ENCODE measurements at regions not wholly inside any gene's neighbourhood (a gene's known extent, or its start where the extent isn't known, plus 50 kb on each side); places are given as distances from the start of the nearest gene placed in this dataset.

DNA sequence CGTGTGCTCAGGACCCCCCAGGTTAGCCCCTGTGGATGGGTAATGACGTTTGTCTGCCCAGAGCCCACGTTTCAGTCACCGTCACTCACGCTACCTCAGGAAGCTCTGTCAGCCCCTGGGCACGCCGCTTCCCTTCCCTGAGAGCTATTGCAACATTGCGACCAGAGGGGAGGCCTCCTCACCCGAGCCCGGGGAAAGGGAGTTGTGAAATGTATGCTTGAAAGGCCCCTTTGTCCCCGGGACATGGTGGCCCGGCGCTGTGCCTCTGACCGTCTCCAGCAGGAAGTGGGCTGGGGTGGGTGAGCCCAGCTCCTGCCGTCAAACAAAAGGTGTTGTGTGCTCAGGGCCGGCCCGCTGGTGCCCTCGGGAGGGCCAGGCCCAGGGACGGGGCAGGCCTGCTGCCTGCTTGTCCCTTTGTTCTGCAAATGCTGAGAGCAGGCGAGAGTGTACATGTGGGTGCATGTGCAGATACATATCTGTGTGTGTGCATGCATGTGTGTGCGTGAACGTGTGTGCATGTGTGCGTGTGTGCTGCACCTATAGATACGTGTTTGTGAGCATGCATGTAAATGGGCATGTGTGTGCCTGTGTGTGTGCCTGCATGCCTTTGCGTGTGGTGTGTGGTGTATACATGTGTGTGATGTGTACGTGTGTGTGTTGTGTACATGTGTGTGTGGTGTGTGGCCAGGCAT lies 1125.0 kb downstream of the BRD1 start (continued):
- TF ChIP-seq, protein P1, sequence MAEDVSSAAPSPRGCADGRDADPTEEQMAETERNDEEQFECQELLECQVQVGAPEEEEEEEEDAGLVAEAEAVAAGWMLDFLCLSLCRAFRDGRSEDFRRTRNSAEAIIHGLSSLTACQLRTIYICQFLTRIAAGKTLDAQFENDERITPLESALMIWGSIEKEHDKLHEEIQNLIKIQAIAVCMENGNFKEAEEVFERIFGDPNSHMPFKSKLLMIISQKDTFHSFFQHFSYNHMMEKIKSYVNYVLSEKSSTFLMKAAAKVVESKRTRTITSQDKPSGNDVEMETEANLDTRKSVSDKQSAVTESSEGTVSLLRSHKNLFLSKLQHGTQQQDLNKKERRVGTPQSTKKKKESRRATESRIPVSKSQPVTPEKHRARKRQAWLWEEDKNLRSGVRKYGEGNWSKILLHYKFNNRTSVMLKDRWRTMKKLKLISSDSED (CRISPR knock-in tag; IDR thresholded peaks at IDR 0.05) = peak; percentile 93; the same call in 1 of the 2 replicates
- TF ChIP-seq, protein P2, sequence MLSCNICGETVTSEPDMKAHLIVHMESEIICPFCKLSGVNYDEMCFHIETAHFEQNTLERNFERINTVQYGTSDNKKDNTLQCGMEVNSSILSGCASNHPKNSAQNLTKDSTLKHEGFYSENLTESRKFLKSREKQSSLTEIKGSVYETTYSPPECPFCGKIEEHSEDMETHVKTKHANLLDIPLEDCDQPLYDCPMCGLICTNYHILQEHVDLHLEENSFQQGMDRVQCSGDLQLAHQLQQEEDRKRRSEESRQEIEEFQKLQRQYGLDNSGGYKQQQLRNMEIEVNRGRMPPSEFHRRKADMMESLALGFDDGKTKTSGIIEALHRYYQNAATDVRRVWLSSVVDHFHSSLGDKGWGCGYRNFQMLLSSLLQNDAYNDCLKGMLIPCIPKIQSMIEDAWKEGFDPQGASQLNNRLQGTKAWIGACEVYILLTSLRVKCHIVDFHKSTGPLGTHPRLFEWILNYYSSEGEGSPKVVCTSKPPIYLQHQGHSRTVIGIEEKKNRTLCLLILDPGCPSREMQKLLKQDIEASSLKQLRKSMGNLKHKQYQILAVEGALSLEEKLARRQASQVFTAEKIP (CRISPR knock-in tag; IDR thresholded peaks at IDR 0.05; ENCODE audit: borderline replicate concordance) = no peak
- TF ChIP-seq ZSCAN21 (CRISPR knock-in tag; IDR thresholded peaks at IDR 0.05; ENCODE audit: borderline replicate concordance) = peak; percentile 89
- TF ChIP-seq, protein P3, sequence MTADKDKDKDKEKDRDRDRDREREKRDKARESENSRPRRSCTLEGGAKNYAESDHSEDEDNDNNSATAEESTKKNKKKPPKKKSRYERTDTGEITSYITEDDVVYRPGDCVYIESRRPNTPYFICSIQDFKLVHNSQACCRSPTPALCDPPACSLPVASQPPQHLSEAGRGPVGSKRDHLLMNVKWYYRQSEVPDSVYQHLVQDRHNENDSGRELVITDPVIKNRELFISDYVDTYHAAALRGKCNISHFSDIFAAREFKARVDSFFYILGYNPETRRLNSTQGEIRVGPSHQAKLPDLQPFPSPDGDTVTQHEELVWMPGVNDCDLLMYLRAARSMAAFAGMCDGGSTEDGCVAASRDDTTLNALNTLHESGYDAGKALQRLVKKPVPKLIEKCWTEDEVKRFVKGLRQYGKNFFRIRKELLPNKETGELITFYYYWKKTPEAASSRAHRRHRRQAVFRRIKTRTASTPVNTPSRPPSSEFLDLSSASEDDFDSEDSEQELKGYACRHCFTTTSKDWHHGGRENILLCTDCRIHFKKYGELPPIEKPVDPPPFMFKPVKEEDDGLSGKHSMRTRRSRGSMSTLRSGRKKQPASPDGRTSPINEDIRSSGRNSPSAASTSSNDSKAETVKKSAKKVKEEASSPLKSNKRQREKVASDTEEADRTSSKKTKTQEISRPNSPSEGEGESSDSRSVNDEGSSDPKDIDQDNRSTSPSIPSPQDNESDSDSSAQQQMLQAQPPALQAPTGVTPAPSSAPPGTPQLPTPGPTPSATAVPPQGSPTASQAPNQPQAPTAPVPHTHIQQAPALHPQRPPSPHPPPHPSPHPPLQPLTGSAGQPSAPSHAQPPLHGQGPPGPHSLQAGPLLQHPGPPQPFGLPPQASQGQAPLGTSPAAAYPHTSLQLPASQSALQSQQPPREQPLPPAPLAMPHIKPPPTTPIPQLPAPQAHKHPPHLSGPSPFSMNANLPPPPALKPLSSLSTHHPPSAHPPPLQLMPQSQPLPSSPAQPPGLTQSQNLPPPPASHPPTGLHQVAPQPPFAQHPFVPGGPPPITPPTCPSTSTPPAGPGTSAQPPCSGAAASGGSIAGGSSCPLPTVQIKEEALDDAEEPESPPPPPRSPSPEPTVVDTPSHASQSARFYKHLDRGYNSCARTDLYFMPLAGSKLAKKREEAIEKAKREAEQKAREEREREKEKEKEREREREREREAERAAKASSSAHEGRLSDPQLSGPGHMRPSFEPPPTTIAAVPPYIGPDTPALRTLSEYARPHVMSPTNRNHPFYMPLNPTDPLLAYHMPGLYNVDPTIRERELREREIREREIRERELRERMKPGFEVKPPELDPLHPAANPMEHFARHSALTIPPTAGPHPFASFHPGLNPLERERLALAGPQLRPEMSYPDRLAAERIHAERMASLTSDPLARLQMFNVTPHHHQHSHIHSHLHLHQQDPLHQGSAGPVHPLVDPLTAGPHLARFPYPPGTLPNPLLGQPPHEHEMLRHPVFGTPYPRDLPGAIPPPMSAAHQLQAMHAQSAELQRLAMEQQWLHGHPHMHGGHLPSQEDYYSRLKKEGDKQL (CRISPR knock-in tag; IDR thresholded peaks at IDR 0.05; ENCODE audit: low read depth) = peak; percentile 78
- no peak; the same call in 1 of the 2 replicates for TF ChIP-seq EED (CRISPR knock-in tag; IDR thresholded peaks at IDR 0.05)
- TF ChIP-seq, protein P4, sequence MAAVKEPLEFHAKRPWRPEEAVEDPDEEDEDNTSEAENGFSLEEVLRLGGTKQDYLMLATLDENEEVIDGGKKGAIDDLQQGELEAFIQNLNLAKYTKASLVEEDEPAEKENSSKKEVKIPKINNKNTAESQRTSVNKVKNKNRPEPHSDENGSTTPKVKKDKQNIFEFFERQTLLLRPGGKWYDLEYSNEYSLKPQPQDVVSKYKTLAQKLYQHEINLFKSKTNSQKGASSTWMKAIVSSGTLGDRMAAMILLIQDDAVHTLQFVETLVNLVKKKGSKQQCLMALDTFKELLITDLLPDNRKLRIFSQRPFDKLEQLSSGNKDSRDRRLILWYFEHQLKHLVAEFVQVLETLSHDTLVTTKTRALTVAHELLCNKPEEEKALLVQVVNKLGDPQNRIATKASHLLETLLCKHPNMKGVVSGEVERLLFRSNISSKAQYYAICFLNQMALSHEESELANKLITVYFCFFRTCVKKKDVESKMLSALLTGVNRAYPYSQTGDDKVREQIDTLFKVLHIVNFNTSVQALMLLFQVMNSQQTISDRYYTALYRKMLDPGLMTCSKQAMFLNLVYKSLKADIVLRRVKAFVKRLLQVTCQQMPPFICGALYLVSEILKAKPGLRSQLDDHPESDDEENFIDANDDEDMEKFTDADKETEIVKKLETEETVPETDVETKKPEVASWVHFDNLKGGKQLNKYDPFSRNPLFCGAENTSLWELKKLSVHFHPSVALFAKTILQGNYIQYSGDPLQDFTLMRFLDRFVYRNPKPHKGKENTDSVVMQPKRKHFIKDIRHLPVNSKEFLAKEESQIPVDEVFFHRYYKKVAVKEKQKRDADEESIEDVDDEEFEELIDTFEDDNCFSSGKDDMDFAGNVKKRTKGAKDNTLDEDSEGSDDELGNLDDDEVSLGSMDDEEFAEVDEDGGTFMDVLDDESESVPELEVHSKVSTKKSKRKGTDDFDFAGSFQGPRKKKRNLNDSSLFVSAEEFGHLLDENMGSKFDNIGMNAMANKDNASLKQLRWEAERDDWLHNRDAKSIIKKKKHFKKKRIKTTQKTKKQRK (IDR thresholded peaks at IDR 0.05; ENCODE audit: low read length) = no peak
- no peak for TF ChIP-seq SIN3B (IDR thresholded peaks at IDR 0.05; ENCODE audit: low read length)
- TF ChIP-seq ZNF382 (CRISPR knock-in tag; IDR thresholded peaks at IDR 0.05; ENCODE audit: borderline replicate concordance) = no peak
- peak; percentile 97 for TF ChIP-seq SAP130 (CRISPR knock-in tag; IDR thresholded peaks at IDR 0.05; ENCODE audit: low read depth)
- TF ChIP-seq ZBTB8A (CRISPR knock-in tag; IDR thresholded peaks at IDR 0.05; ENCODE audit: borderline replicate concordance, low read depth) = no peak; the same call in 1 of the 2 replicates
- TF ChIP-seq KLF15 (CRISPR knock-in tag; IDR thresholded peaks at IDR 0.05; ENCODE audit: borderline replicate concordance) = no peak
- TF ChIP-seq RXRB (CRISPR knock-in tag; IDR thresholded peaks at IDR 0.05; ENCODE audit: borderline replicate concordance) = peak; percentile 95
- TF ChIP-seq HMGA1 (CRISPR knock-in tag; conservative IDR thresholded peaks at IDR 0.05) = no peak
- peak; percentile 62 for TF ChIP-seq KDM4B (CRISPR knock-in tag; IDR thresholded peaks at IDR 0.05)
- TF ChIP-seq ZFX (CRISPR knock-in tag; IDR thresholded peaks at IDR 0.05; ENCODE audit: low read depth) = peak; percentile 95

All from HepG2 (cell line).